Trophoblast cell (in vitro differentiated cells and primary cell): ENCODE measurements at regions not wholly inside any gene's neighbourhood (a gene's known extent, or its start where the extent isn't known, plus 50 kb on each side); places are given as distances from the start of the nearest gene placed in this dataset.

ENCODE experiments used
- DNase-seq, 2 donors: peaks; one replicate each; pipeline ENCODE4 v3.0.0-alpha.2; 2016
- H2AFZ ChIP-seq: 2 replicates; pipeline ENCODE4 v1.6.1; 2013; ENCODE audit warnings: low read length, moderate library complexity, mild to moderate bottlenecking; ENCODE audit not compliant: insufficient read depth, poor library complexity
- H2AK5ac ChIP-seq: 2 replicates; pipeline ENCODE4 v1.6.1; 2013; ENCODE audit warnings: mild to moderate bottlenecking, low read length
- H2BK120ac ChIP-seq: 2 replicates; pipeline ENCODE4 v1.6.1; 2013; ENCODE audit warnings: low read length, mild to moderate bottlenecking, moderate library complexity; ENCODE audit not compliant: insufficient read depth, poor library complexity
- H2BK12ac ChIP-seq: 2 replicates; pipeline ENCODE4 v1.6.1; 2013; ENCODE audit warnings: mild to moderate bottlenecking, low read length, moderate library complexity
- H2BK5ac ChIP-seq: 2 replicates; pipeline ENCODE4 v1.6.1; 2013; ENCODE audit warnings: low read length, low read depth, moderate library complexity, mild to moderate bottlenecking; ENCODE audit not compliant: poor library complexity
- H3K14ac ChIP-seq: 2 replicates; pipeline ENCODE4 v1.6.1; 2013; ENCODE audit warnings: mild to moderate bottlenecking, low read length
- H3K18ac ChIP-seq: 2 replicates; pipeline ENCODE4 v1.6.1; 2013; ENCODE audit warnings: mild to moderate bottlenecking, low read length
- H3K23ac ChIP-seq: 2 replicates; pipeline ENCODE4 v1.6.1; 2013; ENCODE audit warnings: low read length
- H3K27ac ChIP-seq: 2 replicates; pipeline ENCODE4 v1.5.1; 2013; ENCODE audit warnings: low read depth, mild to moderate bottlenecking, inconsistent platforms, low read length, moderate library complexity
- H3K27me3 ChIP-seq: 2 replicates; pipeline ENCODE4 v1.6.1; 2013; ENCODE audit warnings: inconsistent platforms, mild to moderate bottlenecking, low read length, moderate library complexity; ENCODE audit not compliant: insufficient read depth
- H3K36me3 ChIP-seq, 2 experiments: 1 replicate in 1 of 2; 2 replicates in 1 of 2; pipeline ENCODE4 v1.6.1; 2013; ENCODE audit warnings: low read length in 2 of 2, mild to moderate bottlenecking in 2 of 2, moderate library complexity in 1 of 2; ENCODE audit not compliant: insufficient read depth in 2 of 2, control insufficient read depth in 1 of 2
- H3K4ac ChIP-seq: 2 replicates; pipeline ENCODE4 v1.6.1; 2013; ENCODE audit warnings: low read depth, mild to moderate bottlenecking, low read length, moderate library complexity
- H3K4me1 ChIP-seq, 2 experiments: 1 replicate in 1 of 2; 2 replicates in 1 of 2; pipeline ENCODE4 v1.6.1; 2013; ENCODE audit warnings: low read length in 2 of 2, mild to moderate bottlenecking in 2 of 2, moderate library complexity in 1 of 2; ENCODE audit not compliant: insufficient read depth in 2 of 2, control insufficient read depth in 1 of 2
- H3K4me2 ChIP-seq: 2 replicates; pipeline ENCODE4 v1.6.1; 2013; ENCODE audit warnings: inconsistent platforms, mild to moderate bottlenecking, low read length, moderate library complexity
- H3K4me3 ChIP-seq: 2 replicates; pipeline ENCODE4 v1.5.1; 2013; ENCODE audit warnings: mild to moderate bottlenecking, low read depth, low read length, inconsistent platforms
- H3K79me1 ChIP-seq: one replicate; pipeline ENCODE4 v1.6.1; 2013; ENCODE audit warnings: low read length
- H3K79me2 ChIP-seq: 2 replicates; pipeline ENCODE4 v1.6.1; 2013; ENCODE audit warnings: low read length, mild to moderate bottlenecking; ENCODE audit not compliant: control insufficient read depth, insufficient read depth, poor library complexity
- H3K9ac ChIP-seq: 2 replicates; pipeline ENCODE4 v1.6.1; 2013; ENCODE audit warnings: mild to moderate bottlenecking, low read length
- H3K9me3 ChIP-seq: 2 replicates; pipeline ENCODE4 v1.6.1; 2013; ENCODE audit warnings: low read depth, mild to moderate bottlenecking, control low read depth, inconsistent platforms, low read length; ENCODE audit not compliant: insufficient read depth
- H4K12ac ChIP-seq: 2 replicates; pipeline ENCODE4 v1.6.1; 2013; ENCODE audit warnings: low read depth, mild to moderate bottlenecking, low read length, moderate library complexity
- H4K8ac ChIP-seq: 2 replicates; pipeline ENCODE4 v1.6.1; 2013; ENCODE audit warnings: low read depth, mild to moderate bottlenecking, low read length, moderate library complexity
- H4K91ac ChIP-seq: one replicate; pipeline ENCODE4 v1.6.1; 2013; ENCODE audit warnings: low read depth, mild to moderate bottlenecking, low read length, moderate library complexity
- whole genome bisulfite sequencing: extraction: QIAGEN DNeasy Blood & Tissue Kit; methylation state at CpG from one replicate; pipeline ENCODE4 v1.1.7; 2013; ENCODE audit warnings: missing lambda C conversion rate; ENCODE audit not compliant: insufficient read length, insufficient coverage; ENCODE audit errors: extremely low coverage; 5-methylcytosine and 5-hydroxymethylcytosine counted together

GRCh38 chr1:29444081-29444715, 207.9 kb downstream of the PTPRU start:
- Histone ChIP-seq H4K8ac (no peak overlapping the region), H3K36me3 (no peaks in the 10 kb centered on the region), H2BK120ac (no peak overlapping the region), H3K4ac (no peak overlapping the region), H2BK12ac (no peak overlapping the region), H3K79me1 (no peaks in the 10 kb centered on the region), H4K91ac (no peak overlapping the region), H3K4me2 (no peak overlapping the region), H3K23ac (no peak overlapping the region), H4K12ac (no peak overlapping the region), H3K14ac (no peak overlapping the region), H3K9me3 (no peaks in the 10 kb centered on the region), H2AK5ac (no peak overlapping the region), H3K4me1 (peaks cover 0 to 4% of the 10 kb centered on the region in 2 experiments), H2AFZ (no peak overlapping the region), H3K18ac (no peak overlapping the region), H3K4me3 (no peak overlapping the region), H3K27me3 (no peaks in the 10 kb centered on the region), H3K27ac (no peak overlapping the region), H3K79me2 (no peaks in the 10 kb centered on the region), H3K9ac (no peak overlapping the region), H2BK5ac (no peak overlapping the region)
- no peak for DNase-seq
- WGBS = no CpG with 5 or more reads among the region's 8 CpGs

- Histone ChIP-seq H3K79me2 (no peaks in the 10 kb centered on the region), H3K4me1 (peaks cover 0 to 4% of the 10 kb centered on the region in 2 experiments), H4K8ac (no peak overlapping the region), H3K9ac (no peak overlapping the region), H3K4ac (no peak overlapping the region), H3K14ac (no peak overlapping the region), H3K27me3 (no peaks in the 10 kb centered on the region), H3K9me3 (no peaks in the 10 kb centered on the region), H2BK120ac (no peak overlapping the region), H3K36me3 (no peaks in the 10 kb centered on the region), H3K79me1 (no peaks in the 10 kb centered on the region), H4K91ac (no peak overlapping the region), H3K27ac (no peak overlapping the region), H2AFZ (no peak overlapping the region), H3K18ac (no peak overlapping the region), H3K4me2 (no peak overlapping the region), H2AK5ac (no peak overlapping the region), H4K12ac (no peak overlapping the region), H3K23ac (no peak overlapping the region), H3K4me3 (no peak overlapping the region), H2BK5ac (no peak overlapping the region), H2BK12ac (no peak overlapping the region)
- WGBS = no CpG with 5 or more reads among the region's 10 CpGs
- DNase-seq = no peak
Measured at GRCh38 chr1:29441916-29442668, 205.8 kb downstream of the PTPRU start.

- Histone ChIP-seq H2BK5ac (no peak overlapping the region), H3K4me1 (peaks cover 0 to 4% of the 10 kb centered on the region in 2 experiments), H2BK12ac (no peak overlapping the region), H3K79me1 (no peaks in the 10 kb centered on the region), H4K91ac (no peak overlapping the region), H2BK120ac (no peak overlapping the region), H3K23ac (no peak overlapping the region), H2AK5ac (no peak overlapping the region), H3K79me2 (no peaks in the 10 kb centered on the region), H3K9me3 (no peaks in the 10 kb centered on the region), H3K4ac (no peak overlapping the region), H4K12ac (no peak overlapping the region), H3K4me3 (no peak overlapping the region), H3K18ac (no peak overlapping the region), H3K9ac (no peak overlapping the region), H3K4me2 (no peak overlapping the region), H3K36me3 (no peaks in the 10 kb centered on the region), H3K27me3 (no peaks in the 10 kb centered on the region), H4K8ac (no peak overlapping the region), H3K27ac (no peak overlapping the region), H2AFZ (no peak overlapping the region), H3K14ac (no peak overlapping the region)
- DNase-seq = no peak
- WGBS = no CpG with 5 or more reads among the region's 7 CpGs
Measured at GRCh38 chr1:29439615-29440014, 203.3 kb downstream of the PTPRU start.

GRCh38 chr1:29438991-29439390, 202.7 kb downstream of the PTPRU start:
- Histone ChIP-seq H3K4me1 (peaks cover 0 to 4% of the 10 kb centered on the region in 2 experiments), H3K27ac (no peak overlapping the region), H3K23ac (no peak overlapping the region), H4K91ac (no peak overlapping the region), H2BK12ac (no peak overlapping the region), H2AK5ac (no peak overlapping the region), H3K27me3 (no peaks in the 10 kb centered on the region), H3K14ac (no peak overlapping the region), H2BK120ac (no peak overlapping the region), H3K4me2 (no peak overlapping the region), H3K18ac (no peak overlapping the region), H4K8ac (no peak overlapping the region), H2BK5ac (no peak overlapping the region), H3K9me3 (no peaks in the 10 kb centered on the region), H2AFZ (no peak overlapping the region), H3K79me2 (no peaks in the 10 kb centered on the region), H3K79me1 (no peaks in the 10 kb centered on the region), H3K36me3 (no peaks in the 10 kb centered on the region), H4K12ac (no peak overlapping the region), H3K9ac (no peak overlapping the region), H3K4ac (no peak overlapping the region), H3K4me3 (no peak overlapping the region)
- WGBS = no CpG with 5 or more reads among the region's 10 CpGs
- DNase-seq = no peak
